ENCODE measurements at regions not wholly inside any gene's neighbourhood (a gene's known extent, or its start where the extent isn't known, plus 50 kb on each side); places are given as distances from the start of the nearest gene placed in this dataset.

- H3K4me3 ChIP-seq (ENCODE audit: insufficient read depth, low read depth, low read length) = no peak overlapping the region
- no peaks in the 10 kb centered on the region for H3K36me3 ChIP-seq (ENCODE audit: control insufficient read depth, insufficient read depth, low read length)
- no peaks in the 10 kb centered on the region for H3K9me3 ChIP-seq (ENCODE audit: control insufficient read depth, low read length)
- no peaks in the 10 kb centered on the region for H3K4me1 ChIP-seq (ENCODE audit: control insufficient read depth, insufficient read depth, low read length)
- 84 to 89% methylated on average over 5 of the region's 5 CpGs for WGBS, 2 experiments
- H3K27me3 ChIP-seq (ENCODE audit: control insufficient read depth, insufficient read depth, low read length, poor library complexity, severe bottlenecking) = no peaks in the 10 kb centered on the region
- H3K27ac ChIP-seq (ENCODE audit: insufficient read depth, low read depth, low read length, poor library complexity, severe bottlenecking) = no peak overlapping the region
Observed at GRCh38 chr7:33806298-33807154, 98.8 kb upstream of the BMPER start.

DNA sequence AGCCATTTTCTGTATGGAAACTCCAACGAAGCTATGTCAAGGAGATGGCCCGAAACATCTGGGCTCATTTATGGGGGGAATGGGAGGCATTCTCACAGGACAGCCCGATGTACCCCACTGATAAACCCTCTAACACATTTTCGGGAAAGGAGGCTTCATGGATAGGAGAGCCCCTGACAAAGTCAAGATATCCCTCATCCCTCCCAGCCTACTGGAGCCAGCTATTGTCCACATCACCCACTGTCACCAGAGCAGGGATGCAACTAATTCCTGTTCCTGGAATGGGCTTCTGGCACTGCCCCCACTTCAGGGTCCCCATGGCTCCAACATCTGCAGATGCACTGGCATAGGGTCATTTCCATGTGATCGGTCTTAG is 98.2 kb upstream of the BMPER start:
- H3K27ac ChIP-seq (ENCODE audit: insufficient read depth, low read depth, low read length, poor library complexity, severe bottlenecking) = no peak overlapping the region

DNA sequence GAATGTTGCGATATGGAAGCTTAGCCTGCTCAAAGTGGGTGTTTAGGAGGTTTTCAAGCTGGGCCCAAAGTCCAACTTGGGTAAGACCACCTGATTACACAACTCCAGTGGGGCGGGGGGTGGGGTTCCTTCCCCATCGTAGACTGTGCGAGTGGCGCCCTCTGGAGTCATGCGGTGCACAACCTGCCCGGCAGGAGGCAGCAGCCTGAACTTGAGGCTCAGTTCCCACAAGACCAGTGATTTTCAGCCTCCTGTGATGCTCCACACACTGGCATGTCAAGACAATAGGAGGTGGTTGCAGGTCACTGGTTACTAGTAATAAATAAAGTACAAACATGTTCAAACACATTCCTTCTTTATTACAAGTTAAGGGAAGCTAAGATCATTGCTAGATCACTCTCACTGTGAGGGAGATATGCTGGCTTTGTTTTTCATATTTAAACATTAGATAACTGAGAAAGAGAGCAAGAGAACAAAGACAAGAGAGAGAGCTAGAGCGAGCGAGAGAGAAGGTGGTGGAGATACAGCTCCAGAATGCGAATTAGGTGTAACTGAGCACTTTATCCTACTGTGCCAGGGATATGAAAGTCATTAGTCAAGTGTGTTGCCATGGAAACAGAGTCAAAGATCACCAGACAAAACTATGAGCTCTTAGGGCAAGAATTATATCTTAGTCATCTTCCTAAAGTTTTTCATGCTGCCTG is 97.4 kb upstream of the BMPER start:
- Histone ChIP-seq H3K27ac (ENCODE audit: insufficient read depth, low read depth, low read length, poor library complexity, severe bottlenecking) (no peak overlapping the region), H3K36me3 (ENCODE audit: control insufficient read depth, insufficient read depth, low read length) (no peaks in the 10 kb centered on the region), H3K27me3 (ENCODE audit: control insufficient read depth, insufficient read depth, low read length, poor library complexity, severe bottlenecking) (no peaks in the 10 kb centered on the region), H3K4me1 (ENCODE audit: control insufficient read depth, insufficient read depth, low read length) (no peaks in the 10 kb centered on the region), H3K9me3 (ENCODE audit: control insufficient read depth, low read length) (no peaks in the 10 kb centered on the region), H3K4me3 (ENCODE audit: insufficient read depth, low read depth, low read length) (no peak overlapping the region)
- WGBS, 2 experiments = 71 to 74% methylated on average over 10 of the region's 10 CpGs

More for the DNA sequence above, 98.2 kb upstream of the BMPER start:
- H3K36me3 ChIP-seq (ENCODE audit: control insufficient read depth, insufficient read depth, low read length) = no peaks in the 10 kb centered on the region
- H3K27me3 ChIP-seq (ENCODE audit: control insufficient read depth, insufficient read depth, low read length, poor library complexity, severe bottlenecking) = no peaks in the 10 kb centered on the region
- no peaks in the 10 kb centered on the region for H3K9me3 ChIP-seq (ENCODE audit: control insufficient read depth, low read length)
- no peak overlapping the region for H3K4me3 ChIP-seq (ENCODE audit: insufficient read depth, low read depth, low read length)
- WGBS, 2 experiments = 91 to 94% methylated on average over 5 of the region's 5 CpGs
- no peaks in the 10 kb centered on the region for H3K4me1 ChIP-seq (ENCODE audit: control insufficient read depth, insufficient read depth, low read length)

DNA sequence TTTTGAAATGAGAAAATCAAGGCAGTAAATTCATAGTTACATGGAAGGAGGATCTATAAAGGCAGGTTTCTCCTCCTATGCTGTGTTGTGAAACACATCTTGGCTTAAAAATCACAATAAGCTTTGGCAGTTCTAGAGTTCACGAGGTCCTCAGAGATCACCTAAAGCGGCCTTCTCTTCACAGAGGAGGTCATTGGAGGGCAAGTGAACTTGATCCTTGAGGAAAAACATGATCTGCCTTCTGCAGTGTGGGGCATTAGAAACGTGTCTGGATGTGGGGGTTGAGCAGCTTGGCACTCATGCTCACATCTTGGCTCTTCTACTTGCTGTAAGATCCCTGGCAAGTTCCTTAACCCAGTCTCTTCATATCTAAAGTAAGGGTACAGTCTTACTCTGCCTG is 96.1 kb upstream of the BMPER start:
- no peaks in the 10 kb centered on the region for H3K27me3 ChIP-seq (ENCODE audit: control insufficient read depth, insufficient read depth, low read length, poor library complexity, severe bottlenecking)
- no peaks in the 10 kb centered on the region for H3K9me3 ChIP-seq (ENCODE audit: control insufficient read depth, low read length)
- no peaks in the 10 kb centered on the region for H3K4me1 ChIP-seq (ENCODE audit: control insufficient read depth, insufficient read depth, low read length)
- H3K36me3 ChIP-seq (ENCODE audit: control insufficient read depth, insufficient read depth, low read length) = no peaks in the 10 kb centered on the region
- no peak overlapping the region for H3K27ac ChIP-seq (ENCODE audit: insufficient read depth, low read depth, low read length, poor library complexity, severe bottlenecking)
- 88 to 89% methylated on average over 3 of the region's 3 CpGs for WGBS, 2 experiments
- no peak overlapping the region for H3K4me3 ChIP-seq (ENCODE audit: insufficient read depth, low read depth, low read length)

GRCh38 chr7:33810356-33810755 is 95.0 kb upstream of the BMPER start:
- Histone ChIP-seq H3K27ac (ENCODE audit: insufficient read depth, low read depth, low read length, poor library complexity, severe bottlenecking) (no peak overlapping the region), H3K4me3 (ENCODE audit: insufficient read depth, low read depth, low read length) (no peak overlapping the region), H3K9me3 (ENCODE audit: control insufficient read depth, low read length) (no peaks in the 10 kb centered on the region), H3K36me3 (ENCODE audit: control insufficient read depth, insufficient read depth, low read length) (no peaks in the 10 kb centered on the region), H3K4me1 (ENCODE audit: control insufficient read depth, insufficient read depth, low read length) (no peaks in the 10 kb centered on the region), H3K27me3 (ENCODE audit: control insufficient read depth, insufficient read depth, low read length, poor library complexity, severe bottlenecking) (no peaks in the 10 kb centered on the region)
- 89% methylated on average over 4 of the region's 4 CpGs for WGBS, 2 experiments

- Histone ChIP-seq H3K9me3 (ENCODE audit: control insufficient read depth, low read length) (no peaks in the 10 kb centered on the region), H3K36me3 (ENCODE audit: control insufficient read depth, insufficient read depth, low read length) (no peaks in the 10 kb centered on the region), H3K4me3 (ENCODE audit: insufficient read depth, low read depth, low read length) (no peak overlapping the region), H3K27me3 (ENCODE audit: control insufficient read depth, insufficient read depth, low read length, poor library complexity, severe bottlenecking) (no peaks in the 10 kb centered on the region), H3K4me1 (ENCODE audit: control insufficient read depth, insufficient read depth, low read length) (no peaks in the 10 kb centered on the region), H3K27ac (ENCODE audit: insufficient read depth, low read depth, low read length, poor library complexity, severe bottlenecking) (no peak overlapping the region)
- 96 to 98% methylated on average over 4 of the region's 4 CpGs for WGBS, 2 experiments
Observed at GRCh38 chr7:33813331-33813730, 92.0 kb upstream of the BMPER start.

GRCh38 chr7:33814400-33814799 is 90.9 kb upstream of the BMPER start:
- no peak overlapping the region for H3K4me3 ChIP-seq (ENCODE audit: insufficient read depth, low read depth, low read length)
- no peaks in the 10 kb centered on the region for H3K36me3 ChIP-seq (ENCODE audit: control insufficient read depth, insufficient read depth, low read length)

DNA sequence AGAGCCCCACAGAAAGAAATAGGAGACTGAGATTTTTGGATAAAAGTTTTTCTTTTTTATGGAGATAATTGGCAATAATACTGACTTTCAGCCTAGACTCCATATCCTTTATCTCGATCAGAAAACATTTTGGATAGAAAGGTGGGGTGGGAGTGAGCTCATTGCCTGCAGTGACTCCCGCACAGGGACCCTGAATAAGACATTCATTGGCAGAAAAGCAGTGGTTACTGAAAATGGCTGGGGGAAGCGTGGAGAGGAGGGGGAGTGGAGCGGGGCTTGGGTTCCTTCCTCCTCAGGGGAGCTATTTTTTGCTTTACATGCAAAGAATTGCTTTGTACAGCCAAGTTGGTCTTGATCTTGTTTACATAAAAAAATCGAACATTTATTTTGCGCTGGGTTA is 90.4 kb upstream of the BMPER start:
- Histone ChIP-seq H3K4me3 (ENCODE audit: insufficient read depth, low read depth, low read length) (no peak overlapping the region), H3K27me3 (ENCODE audit: control insufficient read depth, insufficient read depth, low read length, poor library complexity, severe bottlenecking) (no peaks in the 10 kb centered on the region), H3K27ac (ENCODE audit: insufficient read depth, low read depth, low read length, poor library complexity, severe bottlenecking) (no peak overlapping the region), H3K4me1 (ENCODE audit: control insufficient read depth, insufficient read depth, low read length) (no peaks in the 10 kb centered on the region), H3K9me3 (ENCODE audit: control insufficient read depth, low read length) (no peaks in the 10 kb centered on the region), H3K36me3 (ENCODE audit: control insufficient read depth, insufficient read depth, low read length) (no peaks in the 10 kb centered on the region)
- WGBS, 2 experiments = 86 to 90% methylated on average over 6 of the region's 6 CpGs

More at GRCh38 chr7:33814400-33814799, 90.9 kb upstream of the BMPER start:
- no peaks in the 10 kb centered on the region for H3K9me3 ChIP-seq (ENCODE audit: control insufficient read depth, low read length)
- H3K4me1 ChIP-seq (ENCODE audit: control insufficient read depth, insufficient read depth, low read length) = no peaks in the 10 kb centered on the region
- H3K27ac ChIP-seq (ENCODE audit: insufficient read depth, low read depth, low read length, poor library complexity, severe bottlenecking) = no peak overlapping the region
- no peaks in the 10 kb centered on the region for H3K27me3 ChIP-seq (ENCODE audit: control insufficient read depth, insufficient read depth, low read length, poor library complexity, severe bottlenecking)
- 95 to 97% methylated on average over 6 of the region's 6 CpGs for WGBS, 2 experiments

DNA sequence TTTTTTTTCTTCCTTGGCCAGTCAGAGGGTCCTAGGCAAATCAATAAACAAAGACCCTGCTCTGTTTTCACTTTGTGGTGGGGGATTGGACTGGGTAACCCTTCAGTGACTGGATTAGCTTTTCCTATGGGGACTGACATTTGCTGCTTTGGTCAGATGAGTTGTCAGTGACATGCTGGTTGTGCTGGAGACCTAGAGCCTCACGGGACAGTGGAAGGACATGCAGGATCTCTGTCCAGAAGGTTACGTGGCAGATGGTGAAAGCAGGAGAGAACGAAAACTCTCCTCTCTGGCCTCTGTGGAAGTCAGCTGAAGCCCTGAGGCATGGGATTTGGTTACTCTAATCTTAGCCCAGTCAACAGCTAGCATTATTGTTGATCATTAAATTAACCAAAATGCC is 90.0 kb upstream of the BMPER start:
- Histone ChIP-seq H3K4me1 (ENCODE audit: control insufficient read depth, insufficient read depth, low read length) (no peaks in the 10 kb centered on the region), H3K4me3 (ENCODE audit: insufficient read depth, low read depth, low read length) (no peak overlapping the region), H3K36me3 (ENCODE audit: control insufficient read depth, insufficient read depth, low read length) (no peaks in the 10 kb centered on the region), H3K27ac (ENCODE audit: insufficient read depth, low read depth, low read length, poor library complexity, severe bottlenecking) (no peak overlapping the region), H3K9me3 (ENCODE audit: control insufficient read depth, low read length) (no peaks in the 10 kb centered on the region), H3K27me3 (ENCODE audit: control insufficient read depth, insufficient read depth, low read length, poor library complexity, severe bottlenecking) (no peaks in the 10 kb centered on the region)
- WGBS, 2 experiments = 90 to 94% methylated on average over 3 of the region's 3 CpGs

DNA sequence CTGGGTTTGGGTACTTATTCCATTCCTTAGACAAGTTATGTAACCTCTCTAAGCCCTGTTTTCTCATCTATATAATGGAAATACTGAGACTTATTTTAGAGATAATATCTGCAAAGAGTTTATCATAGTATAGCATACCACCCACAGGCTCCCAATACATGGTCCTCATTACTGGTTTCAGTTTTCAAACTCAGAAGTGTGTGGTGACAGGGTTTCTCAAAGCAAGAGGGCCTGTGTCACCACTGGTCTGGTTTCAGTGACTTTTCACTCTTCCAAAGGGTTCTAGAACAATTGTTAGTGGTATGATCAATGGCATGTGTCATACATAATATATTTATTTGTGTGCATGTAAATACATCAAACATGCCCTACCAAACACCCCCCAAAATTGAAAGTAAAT is 89.2 kb upstream of the BMPER start:
- Histone ChIP-seq H3K27ac (ENCODE audit: insufficient read depth, low read depth, low read length, poor library complexity, severe bottlenecking) (no peak overlapping the region), H3K4me3 (ENCODE audit: insufficient read depth, low read depth, low read length) (no peak overlapping the region), H3K4me1 (ENCODE audit: control insufficient read depth, insufficient read depth, low read length) (no peaks in the 10 kb centered on the region), H3K9me3 (ENCODE audit: control insufficient read depth, low read length) (no peaks in the 10 kb centered on the region), H3K36me3 (ENCODE audit: control insufficient read depth, insufficient read depth, low read length) (no peaks in the 10 kb centered on the region), H3K27me3 (ENCODE audit: control insufficient read depth, insufficient read depth, low read length, poor library complexity, severe bottlenecking) (no peaks in the 10 kb centered on the region)

Measured in ectodermal cell (in vitro differentiated cells).